ENCODE measurements at regions not wholly inside any gene's neighbourhood (a gene's known extent, or its start where the extent isn't known, plus 50 kb on each side); places are given as distances from the start of the nearest gene placed in this dataset.
"Not testable (repeated sequence)": the region's sequence is repeated elsewhere in the genome, so short reads cannot be mapped to it uniquely, and the experiment has no call there.

- TF ChIP-seq CTCF (IDR thresholded peaks at IDR 0.05) (no peak), EP300 (IDR thresholded peaks at IDR 0.05) (no peak), POLR2A (IDR thresholded peaks at IDR 0.05) (no peak), POLR2AphosphoS5 (IDR thresholded peaks at IDR 0.05) (no peak)
- Histone ChIP-seq H3K9me3 (no peaks in the 10 kb centered on the region), H3K27ac (no peak overlapping the region), H3K4me3 (no peak overlapping the region), H3K4me1 (no peaks in the 10 kb centered on the region), H3K27me3 (no peaks in the 10 kb centered on the region), H3K36me3 (no peaks in the 10 kb centered on the region)
- no peak for DNase-seq
- 50 to 65% methylated on average over 4 of the region's 4 CpGs for WGBS, 2 donors
- intact Hi-C loops (cut with DNase I) = no loop called here
Observed at GRCh38 chr4:189221691-189222090, 719.0 kb upstream of the FRG1 start.

- WGBS, 2 donors = 59 to 61% methylated on average over 1 of the region's 1 CpG
- Histone ChIP-seq H3K27me3 (no peaks in the 10 kb centered on the region), H3K9me3 (peaks cover 0 to 4% (median 0%) of the 10 kb centered on the region in 4 donors), H3K4me1 (no peaks in the 10 kb centered on the region), H3K4me3 (no peak overlapping the region), H3K27ac (no peak overlapping the region), H3K36me3 (no peaks in the 10 kb centered on the region)
- TF ChIP-seq EP300 (IDR thresholded peaks at IDR 0.05) (no peak), POLR2A (IDR thresholded peaks at IDR 0.05) (no peak), POLR2AphosphoS5 (IDR thresholded peaks at IDR 0.05) (no peak)
- no peak for DNase-seq
- intact Hi-C loops (cut with DNase I) = no loop called here
Observed at GRCh38 chr4:189228726-189229125, 711.9 kb upstream of the FRG1 start.

GRCh38 chr4:189232274-189232673 is 708.4 kb upstream of the FRG1 start:
- no peaks in the 10 kb centered on the region for H3K36me3 ChIP-seq
- TF ChIP-seq CTCF (IDR thresholded peaks at IDR 0.05) (no peak), POLR2A (IDR thresholded peaks at IDR 0.05) (no peak), EP300 (IDR thresholded peaks at IDR 0.05) (no peak), POLR2AphosphoS5 (IDR thresholded peaks at IDR 0.05) (no peak)
- intact Hi-C loops (cut with DNase I) = no loop called here
- peaks cover 0 to 8% (median 0%) of the 10 kb centered on the region in 4 donors for H3K9me3 ChIP-seq
- no peak overlapping the region for H3K4me3 ChIP-seq
- H3K27me3 ChIP-seq = no peaks in the 10 kb centered on the region
- no peak overlapping the region for H3K27ac ChIP-seq
- DNase-seq = no peak
- 76 to 79% methylated on average over 2 of the region's 2 CpGs for WGBS, 2 donors
- H3K4me1 ChIP-seq = no peaks in the 10 kb centered on the region

- H3K36me3 ChIP-seq; H3K4me1 ChIP-seq; intact Hi-C loops (cut with DNase I); H3K4me3 ChIP-seq; DNase-seq; H3K27me3 ChIP-seq; H3K27ac ChIP-seq: not testable (repeated sequence)
- WGBS, 2 donors = no CpG with 5 or more reads among the region's 1 CpG
- peaks cover 0 to 10% (median 0%) of the 10 kb centered on the region in 4 donors for H3K9me3 ChIP-seq
Observed at GRCh38 chr4:189233754-189234153, 706.9 kb upstream of the FRG1 start.

DNA sequence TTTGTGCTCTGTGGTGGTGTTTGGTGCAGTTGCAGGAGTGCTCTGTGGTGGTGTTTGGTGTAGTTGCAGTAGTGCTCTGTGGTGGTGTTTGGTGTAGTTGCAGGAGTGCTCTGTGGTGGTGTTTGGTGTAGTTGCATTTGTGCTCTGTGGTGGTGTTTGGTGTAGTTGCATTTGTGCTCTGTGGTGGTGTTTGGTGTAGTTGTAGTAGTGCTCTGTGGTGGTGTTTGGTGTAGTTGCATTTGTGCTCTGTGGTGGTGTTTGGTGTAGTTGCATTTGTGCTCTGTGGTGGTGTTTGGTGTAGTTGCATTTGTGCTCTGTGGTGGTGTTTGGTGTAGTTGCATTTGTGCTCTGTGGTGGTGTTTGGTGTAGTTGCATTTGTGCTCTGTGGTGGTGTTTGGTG is 705.7 kb upstream of the FRG1 start:
- H3K27me3 ChIP-seq; H3K36me3 ChIP-seq; H3K4me1 ChIP-seq; H3K4me3 ChIP-seq; H3K27ac ChIP-seq; DNase-seq; intact Hi-C loops (cut with DNase I): not testable (repeated sequence)
- peaks cover 0 to 10% (median 0%) of the 10 kb centered on the region in 4 donors for H3K9me3 ChIP-seq

DNA sequence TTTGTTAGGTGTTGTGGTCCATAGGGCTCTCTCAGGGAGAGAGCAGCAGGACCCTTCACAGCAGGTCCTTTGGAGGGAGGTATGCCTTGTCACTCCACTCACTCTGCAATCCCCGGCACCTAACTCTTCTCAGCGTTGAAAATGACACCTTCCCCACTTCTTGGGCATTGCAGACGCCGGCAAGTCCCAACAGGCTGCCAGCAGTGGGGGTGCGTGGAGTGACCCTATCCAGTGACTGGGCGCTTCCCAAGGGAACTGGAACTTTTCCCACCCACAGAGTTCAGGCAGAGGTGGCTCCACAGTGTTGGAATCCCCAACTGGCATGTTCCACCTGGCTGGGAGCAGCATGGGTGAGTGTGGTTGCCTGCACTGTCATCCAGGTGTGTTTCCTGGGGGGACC is 705.1 kb upstream of the FRG1 start:
- 94% methylated on average over 6 of the region's 6 CpGs for WGBS, 2 donors
- H3K36me3 ChIP-seq = no peaks in the 10 kb centered on the region
- H3K27me3 ChIP-seq = no peaks in the 10 kb centered on the region
- DNase-seq = no peak
- H3K4me3 ChIP-seq = no peak overlapping the region
- no peak for TF ChIP-seq CTCF (IDR thresholded peaks at IDR 0.05)
- TF ChIP-seq POLR2A (IDR thresholded peaks at IDR 0.05) = no peak
- no peak for TF ChIP-seq POLR2AphosphoS5 (IDR thresholded peaks at IDR 0.05)
- TF ChIP-seq EP300 (IDR thresholded peaks at IDR 0.05) = no peak
- H3K9me3 ChIP-seq = peaks cover 0 to 10% (median 0%) of the 10 kb centered on the region in 4 donors
- H3K4me1 ChIP-seq = no peaks in the 10 kb centered on the region
- H3K27ac ChIP-seq = no peak overlapping the region
- intact Hi-C loops (cut with DNase I) = no loop called here

- DNase-seq; H3K4me1 ChIP-seq; intact Hi-C loops (cut with DNase I); H3K27me3 ChIP-seq; H3K4me3 ChIP-seq; H3K27ac ChIP-seq; H3K36me3 ChIP-seq: not testable (repeated sequence)
- peaks cover 0 to 10% (median 0%) of the 10 kb centered on the region in 4 donors for H3K9me3 ChIP-seq
- 96% methylated on average over 28 of the region's 28 CpGs for WGBS, 2 donors
Observed at GRCh38 chr4:189236321-189236720, 704.4 kb upstream of the FRG1 start.
